H1 (cell line): ENCODE measurements at regions not wholly inside any gene's neighbourhood (a gene's known extent, or its start where the extent isn't known, plus 50 kb on each side); places are given as distances from the start of the nearest gene placed in this dataset.

Experiments
- CTCF ChIA-PET: fragments of 300-600 bp; sonication (Branson Sonifier 250); formaldehyde crosslinking; loops from one replicate; lab custom pipeline; 2021; ENCODE audit not compliant: partially characterized antibody; lab: Charles Lee
- POLR2A ChIA-PET: fragments of 300-600 bp; sonication (Branson Sonifier 250); formaldehyde crosslinking; loops from one replicate; lab custom pipeline; 2021; ENCODE audit warnings: inconsistent platforms; ENCODE audit not compliant: partially characterized antibody; lab: Charles Lee
- DNase-seq, 2 experiments: peaks; one replicate each; pipeline versions ENCODE4 v3.0.0 to v3.0.0-alpha.2; 2010 to 2022; ENCODE audit warnings: low spot score in 2 of 2, low read depth in 1 of 2, mixed read lengths in 1 of 2
- FAIRE-seq: peaks from 2 replicates; lab custom pipeline; 2011; peaks lifted over from hg19 to GRCh38; lab: Jason Lieb, UNC
- H2AFZ ChIP-seq: 2 replicates; pipeline ENCODE4 v1.8.1; 2012; ENCODE audit warnings: low read length, inconsistent platforms
- H2AK5ac ChIP-seq: 2 replicates; pipeline ENCODE4 v1.6.1; 2013; ENCODE audit warnings: low read depth, low read length
- H2BK120ac ChIP-seq: replicated peaks from 2 replicates; pipeline ENCODE3; 2013; ENCODE audit warnings: low read depth, low read length, inconsistent platforms
- H2BK12ac ChIP-seq: 2 replicates; pipeline ENCODE4 v1.6.1; 2013; ENCODE audit warnings: low read depth, low read length
- H2BK15ac ChIP-seq: 2 replicates; pipeline ENCODE4 v1.6.1; 2013; ENCODE audit warnings: low read length
- H2BK20ac ChIP-seq: 2 replicates; pipeline ENCODE4 v1.6.1; 2013; ENCODE audit warnings: low read length
- H2BK5ac ChIP-seq: 2 replicates; pipeline ENCODE4 v1.6.1; 2013; ENCODE audit warnings: low read depth, low read length
- H3K14ac ChIP-seq: 2 replicates; pipeline ENCODE4 v1.6.1; 2013; ENCODE audit warnings: inconsistent platforms; ENCODE audit not compliant: insufficient read length
- H3K18ac ChIP-seq: 2 replicates; pipeline ENCODE4 v1.6.1; 2013; ENCODE audit warnings: low read length; ENCODE audit errors: extremely low read depth
- H3K23ac ChIP-seq: 2 replicates; pipeline ENCODE4 v1.6.1; 2013; ENCODE audit warnings: inconsistent platforms; ENCODE audit not compliant: insufficient read length
- H3K23me2 ChIP-seq: 2 replicates; pipeline ENCODE4 v1.6.1; 2013; ENCODE audit warnings: low read depth, low read length
- H3K27ac ChIP-seq: 2 replicates; pipeline ENCODE4 v1.6.1; 2011; ENCODE audit warnings: low read depth, low read length, inconsistent platforms
- H3K27me3 ChIP-seq, 4 experiments: replicated peaks in 1 of 4; 1 replicate in 1 of 4; 2 replicates in 3 of 4; pipeline versions ENCODE4 v1.6.1 to v1.8.1; 2011 to 2013; ENCODE audit warnings: low read length in 3 of 4, mild to moderate bottlenecking in 3 of 4, inconsistent platforms in 2 of 4, mixed read lengths in 2 of 4, moderate library complexity in 1 of 4; ENCODE audit not compliant: control insufficient read depth in 3 of 4, insufficient read depth in 3 of 4; ENCODE audit errors: extremely low read depth in 1 of 4
- H3K36me3 ChIP-seq, 4 experiments: 2 replicates each; pipeline versions ENCODE4 v1.6.1 to v1.8.1; 2011 to 2013; ENCODE audit warnings: mild to moderate bottlenecking in 4 of 4, low read length in 3 of 4, moderate library complexity in 2 of 4, control low read depth in 1 of 4, inconsistent platforms in 1 of 4; ENCODE audit not compliant: insufficient read depth in 4 of 4, control insufficient read depth in 2 of 4
- H3K4ac ChIP-seq: replicated peaks from 2 replicates; pipeline ENCODE3; 2013; ENCODE audit warnings: low read length, low read depth, mixed read lengths, inconsistent platforms; ENCODE audit not compliant: insufficient read length
- H3K4me1 ChIP-seq, 4 experiments: replicated peaks in 1 of 4; 1 replicate in 1 of 4; 2 replicates in 3 of 4; pipeline versions ENCODE4 v1.6.1 to v1.8.1; 2011 to 2013; ENCODE audit warnings: low read length in 3 of 4, inconsistent platforms in 2 of 4, mixed read lengths in 1 of 4; ENCODE audit not compliant: insufficient read depth in 4 of 4, control insufficient read depth in 3 of 4
- H3K4me2 ChIP-seq, 2 experiments: 2 replicates each; pipeline versions ENCODE4 v1.6.1 to v1.8.1; 2011 to 2013; ENCODE audit warnings: low read depth in 2 of 2, low read length in 2 of 2, control low read depth in 1 of 2, inconsistent platforms in 1 of 2, mild to moderate bottlenecking in 1 of 2; ENCODE audit not compliant: insufficient read depth in 1 of 2
- H3K4me3 ChIP-seq, 4 experiments: fragments of 200-600, 300-600 bp in 1 of 4; sonication (generic), shearing (Covaris generic), sonication (Bioruptor Twin) in 1 of 4; 2 replicates each; pipeline versions ENCODE4 v1.5.1 to v1.8.1; 2011 to 2016; ENCODE audit warnings: low read length in 4 of 4, low read depth in 3 of 4, control low read depth in 2 of 4, inconsistent platforms in 2 of 4, mild to moderate bottlenecking in 2 of 4, mixed read lengths in 1 of 4, moderate library complexity in 1 of 4; ENCODE audit not compliant: insufficient read depth in 2 of 4; ENCODE audit errors: extremely low read depth in 1 of 4
- H3K56ac ChIP-seq: replicated peaks from 2 replicates; pipeline ENCODE3; 2013; ENCODE audit warnings: low read depth, mild to moderate bottlenecking, mixed read lengths, low read length, inconsistent platforms; ENCODE audit not compliant: insufficient read length
- H3K79me1 ChIP-seq: 2 replicates; pipeline ENCODE4 v1.6.1; 2013; ENCODE audit warnings: low read depth, low read length, control low read depth
- H3K79me2 ChIP-seq, 2 experiments: 2 replicates each; pipeline versions ENCODE4 v1.6.1 to v1.8.1; 2012 to 2013; ENCODE audit warnings: low read length in 2 of 2, mild to moderate bottlenecking in 2 of 2, inconsistent platforms in 1 of 2; ENCODE audit not compliant: insufficient read depth in 2 of 2, control insufficient read depth in 1 of 2
- H3K9ac ChIP-seq, 4 experiments: replicated peaks in 1 of 4; 1 replicate in 1 of 4; 2 replicates in 3 of 4; pipeline versions ENCODE4 v1.6.1 to v1.8.1; 2011 to 2013; ENCODE audit warnings: low read depth in 3 of 4, low read length in 3 of 4, control low read depth in 2 of 4, mild to moderate bottlenecking in 2 of 4, moderate library complexity in 2 of 4, inconsistent platforms in 1 of 4; ENCODE audit errors: extremely low read depth in 1 of 4
- H3K9me3 ChIP-seq, 2 experiments: 2 replicates each; pipeline versions ENCODE4 v1.6.1 to v1.8.1; 2012 to 2013; ENCODE audit warnings: mild to moderate bottlenecking in 2 of 2, moderate library complexity in 2 of 2, control low read depth in 1 of 2, inconsistent platforms in 1 of 2, low read depth in 1 of 2, low read length in 1 of 2, mixed read lengths in 1 of 2; ENCODE audit not compliant: insufficient read depth in 2 of 2
- H4K20me1 ChIP-seq, 2 experiments: replicated peaks in 1 of 2; 2 replicates each; pipeline versions ENCODE3 to v1.8.1; 2011 to 2013; ENCODE audit warnings: inconsistent platforms in 2 of 2, low read length in 2 of 2, mild to moderate bottlenecking in 1 of 2; ENCODE audit not compliant: insufficient read depth in 2 of 2, control insufficient read depth in 1 of 2
- H4K5ac ChIP-seq: 2 replicates; pipeline ENCODE4 v1.6.1; 2013; ENCODE audit warnings: low read length, low read depth, mixed read lengths, inconsistent platforms; ENCODE audit not compliant: insufficient read length
- H4K8ac ChIP-seq: 2 replicates; pipeline ENCODE4 v1.8.0; 2013; ENCODE audit warnings: mild to moderate bottlenecking, moderate library complexity, low read length, inconsistent platforms; ENCODE audit not compliant: insufficient read depth; ENCODE audit errors: extremely low read depth
- H4K91ac ChIP-seq: replicated peaks from 2 replicates; pipeline ENCODE3; 2013; ENCODE audit warnings: low read length, mixed read lengths, inconsistent platforms; ENCODE audit not compliant: insufficient read length
- ATF3 ChIP-seq: IDR thresholded peaks from 2 replicates; pipeline ENCODE4 v1.6.1; 2011; ENCODE audit warnings: low read depth, mild to moderate bottlenecking, low read length; ENCODE audit not compliant: insufficient read depth
- CREB1 ChIP-seq: IDR thresholded peaks from 2 replicates; pipeline ENCODE4 v1.6.1; 2012; ENCODE audit warnings: inconsistent platforms
- GTF2F1 ChIP-seq: IDR thresholded peaks from 2 replicates; pipeline ENCODE4 v1.6.1; 2012; ENCODE audit warnings: low read depth, low read length, improper control_type of control experiment, borderline replicate concordance
- HDAC2 ChIP-seq, 2 experiments: fragments of 300-600 bp in 1 of 2; sonication (generic) in 1 of 2; IDR thresholded peaks; 2 replicates each; pipeline ENCODE4 v1.6.1; 2011 to 2012; ENCODE audit warnings: low read depth in 2 of 2, low read length in 2 of 2, mild to moderate bottlenecking in 2 of 2, moderate library complexity in 2 of 2, borderline replicate concordance in 1 of 2, inconsistent platforms in 1 of 2
- KDM1A ChIP-seq: fragments of 200-600, 300-600 bp; sonication (generic); IDR thresholded peaks from 2 replicates; pipeline ENCODE4 v1.7.1; 2016; ENCODE audit warnings: mild to moderate bottlenecking, low read length, borderline replicate concordance
- POLR2A ChIP-seq, 2 experiments: IDR thresholded peaks; 1 replicate in 1 of 2; 2 replicates in 1 of 2; pipeline ENCODE4 v1.6.1; 2011; ENCODE audit warnings: low read depth in 2 of 2, low read length in 2 of 2, mild to moderate bottlenecking in 2 of 2; ENCODE audit errors: control extremely low read depth in 1 of 2
- RXRA ChIP-seq: IDR thresholded peaks from 2 replicates; pipeline ENCODE4 v1.6.1; 2011; ENCODE audit warnings: low read depth, mild to moderate bottlenecking, low read length, moderate library complexity; ENCODE audit not compliant: insufficient read depth
- SAP30 ChIP-seq: fragments of 300-600 bp; sonication (generic); IDR thresholded peaks from 2 replicates; pipeline ENCODE4 v1.7.1; 2012; ENCODE audit warnings: low read length, moderate library complexity, mild to moderate bottlenecking, inconsistent platforms; ENCODE audit not compliant: insufficient read depth, insufficient replicate concordance
- SIX5 ChIP-seq: IDR thresholded peaks from 2 replicates; pipeline ENCODE4 v1.6.1; 2011; ENCODE audit warnings: mild to moderate bottlenecking, low read depth, low read length
- SP2 ChIP-seq: IDR thresholded peaks from 2 replicates; pipeline ENCODE4 v1.6.1; 2012; ENCODE audit warnings: mild to moderate bottlenecking, low read length, inconsistent platforms
- ZNF274 ChIP-seq: IDR thresholded peaks from 2 replicates; pipeline ENCODE4 v1.7.0; 2012; ENCODE audit warnings: low read length, borderline replicate concordance; ENCODE audit errors: extremely low read depth
- WGBS, 2 experiments: shearing (Covaris generic) in 1 of 2; methylation state at CpG; one replicate each; pipeline versions ENCODE4 v1.1.6 to v1.1.7; 2013 to 2015; ENCODE audit warnings: low lambda C conversion rate in 2 of 2, mixed read lengths in 2 of 2, inconsistent platforms in 1 of 2, low coverage in 1 of 2, missing lambda C conversion rate in 1 of 2; ENCODE audit not compliant: insufficient replicate concordance in 2 of 2, insufficient coverage in 1 of 2, insufficient read length in 1 of 2; ENCODE audit errors: extremely low coverage in 1 of 2, missing lambda C conversion rate in 1 of 2; 5-methylcytosine and 5-hydroxymethylcytosine counted together
- TF ChIP-seq, protein P1 (sequence below): IDR thresholded peaks from 2 replicates; pipeline ENCODE4 v1.6.1; 2012; ENCODE audit warnings: low read length, inconsistent platforms

- H3K18ac ChIP-seq: no peak overlapping the region
- H3K9me3 ChIP-seq: peaks cover 0 to 2% of the 10 kb centered on the region in 2 experiments; a peak in 1 of 4 replicates
- H2AFZ ChIP-seq: no peak overlapping the region
- H2BK120ac ChIP-seq: no peak overlapping the region
- H4K20me1 ChIP-seq: no peaks in the 10 kb centered on the region
- no peak overlapping the region for H2BK15ac ChIP-seq
- H3K23me2 ChIP-seq: no peaks in the 10 kb centered on the region
- H4K8ac ChIP-seq: no peak overlapping the region
- no peak for FAIRE-seq
- H3K56ac ChIP-seq: no peak overlapping the region
- H3K27ac ChIP-seq: no peak overlapping the region
- H3K23ac ChIP-seq: no peak overlapping the region
- no peak for DNase-seq
- H3K79me2 ChIP-seq: no peaks in the 10 kb centered on the region
- H3K27me3 ChIP-seq: no peaks in the 10 kb centered on the region
- H4K91ac ChIP-seq: no peak overlapping the region
- H3K9ac ChIP-seq: no peak overlapping the region
- CTCF ChIA-PET: interaction anchor here (0.8 kb wide), 1 partner anchor 18 kb away, joined by 3 read pairs; no protein-coding TSS in a partner anchor
- 91% methylated on average over 9 of the region's 9 CpGs; no CpG with 5 or more reads in 1 of the 2 experiments for WGBS, 2 experiments
- no peak overlapping the region; the same call in 1 of the 2 replicates for H2BK12ac ChIP-seq
- no peak overlapping the region for H2BK20ac ChIP-seq
- no peak overlapping the region for H4K5ac ChIP-seq
- no peaks in the 10 kb centered on the region for H3K79me1 ChIP-seq
- H3K4me3 ChIP-seq: no peak overlapping the region
- POLR2A ChIA-PET: interaction anchor here (0.6 kb wide), 1 partner anchor 1003 kb away, joined by 3 read pairs; no protein-coding TSS in a partner anchor
- no peaks in the 10 kb centered on the region for H3K36me3 ChIP-seq
- H3K4ac ChIP-seq: no peak overlapping the region
- peaks cover 0 to 9% (median 6%) of the 10 kb centered on the region in 4 experiments; a peak in 4 of 7 replicates for H3K4me1 ChIP-seq
- H2AK5ac ChIP-seq: no peak overlapping the region
- no peak overlapping the region for H3K14ac ChIP-seq
- no peak overlapping the region for H2BK5ac ChIP-seq
- H3K4me2 ChIP-seq: no peak overlapping the region
- TF ChIP-seq SIX5 (no peak), ATF3 (no peak), GTF2F1 (no peak), KDM1A (no peak), CREB1 (no peak), RXRA (no peak), SP2 (no peak), ZNF274 (no peak), POLR2A (IDR thresholded peaks at IDR 0.05; ENCODE audit: control extremely low read depth in 1 of 2, low read depth in 2 of 2, low read length in 2 of 2) (no peak), SAP30 (no peak), HDAC2 (IDR thresholded peaks at IDR 0.05; ENCODE audit: borderline replicate concordance in 1 of 2, low read depth in 2 of 2, low read length in 2 of 2) (no peak)
- TF ChIP-seq, protein P1, sequence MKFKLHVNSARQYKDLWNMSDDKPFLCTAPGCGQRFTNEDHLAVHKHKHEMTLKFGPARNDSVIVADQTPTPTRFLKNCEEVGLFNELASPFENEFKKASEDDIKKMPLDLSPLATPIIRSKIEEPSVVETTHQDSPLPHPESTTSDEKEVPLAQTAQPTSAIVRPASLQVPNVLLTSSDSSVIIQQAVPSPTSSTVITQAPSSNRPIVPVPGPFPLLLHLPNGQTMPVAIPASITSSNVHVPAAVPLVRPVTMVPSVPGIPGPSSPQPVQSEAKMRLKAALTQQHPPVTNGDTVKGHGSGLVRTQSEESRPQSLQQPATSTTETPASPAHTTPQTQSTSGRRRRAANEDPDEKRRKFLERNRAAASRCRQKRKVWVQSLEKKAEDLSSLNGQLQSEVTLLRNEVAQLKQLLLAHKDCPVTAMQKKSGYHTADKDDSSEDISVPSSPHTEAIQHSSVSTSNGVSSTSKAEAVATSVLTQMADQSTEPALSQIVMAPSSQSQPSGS: no peak
Measured at GRCh38 chr18:77766421-77766820, 516.8 kb downstream of the GALR1 start.
